GM19452 (cell line): ENCODE measurements at regions not wholly inside any gene's neighbourhood (a gene's known extent, or its start where the extent isn't known, plus 50 kb on each side); places are given as distances from the start of the nearest gene placed in this dataset.
"Not testable (repeated sequence)": the region's sequence is repeated elsewhere in the genome, so short reads cannot be mapped to it uniquely, and the experiment has no call there.

ENCODE experiments used
- ATAC-seq: cut with Tn5 transposase; IDR thresholded peaks from one replicate; pipeline ENCODE4 v1.9.1; 2021; ENCODE audit not compliant: unreplicated experiment

DNA sequence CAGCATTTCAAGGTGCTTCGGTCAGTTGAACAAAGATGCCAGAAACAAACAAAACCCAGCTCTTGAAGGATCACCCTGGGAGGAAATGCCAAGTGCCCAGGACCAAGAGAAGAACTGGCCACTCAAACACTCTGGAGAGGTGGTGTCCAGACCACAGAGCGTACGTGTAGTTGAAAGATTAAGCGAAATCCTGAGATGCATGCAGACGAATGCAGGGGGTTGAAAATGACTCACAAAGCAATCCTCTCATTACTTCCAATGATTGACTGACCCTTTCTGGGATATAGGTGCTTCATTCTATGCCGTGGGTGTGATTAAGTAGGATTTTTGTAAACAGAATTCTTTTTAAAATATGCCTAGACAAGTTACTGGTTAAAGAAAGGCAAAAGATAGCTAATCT is 71.5 kb upstream of the ATXN1 start:
- no peak for ATAC-seq

DNA sequence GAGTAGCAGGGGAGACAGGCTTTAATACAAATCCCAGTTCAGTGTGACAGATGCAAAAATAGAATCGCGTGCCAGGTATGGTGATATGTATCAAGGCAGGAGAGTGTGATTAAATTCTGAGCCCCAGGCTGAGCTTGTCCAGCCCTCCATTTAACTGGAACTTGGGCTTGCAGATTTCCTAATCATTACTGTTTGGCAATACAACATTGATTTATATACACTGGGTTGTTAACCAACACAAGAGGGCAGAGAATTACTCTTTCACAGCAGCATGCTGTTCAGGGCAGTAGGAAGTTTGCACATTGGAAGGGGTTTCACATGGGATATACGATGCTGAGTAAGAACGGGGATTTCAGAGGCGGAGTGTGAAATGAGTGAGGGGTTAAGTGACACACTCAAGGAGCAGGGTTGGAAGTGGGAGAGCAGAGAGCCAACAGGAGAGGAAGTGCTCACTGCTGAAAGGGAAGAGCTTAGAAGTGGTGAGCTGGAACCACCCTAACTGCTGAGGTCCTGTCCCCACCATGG is 70.8 kb upstream of the ATXN1 start:
- ATAC-seq = no peak

DNA sequence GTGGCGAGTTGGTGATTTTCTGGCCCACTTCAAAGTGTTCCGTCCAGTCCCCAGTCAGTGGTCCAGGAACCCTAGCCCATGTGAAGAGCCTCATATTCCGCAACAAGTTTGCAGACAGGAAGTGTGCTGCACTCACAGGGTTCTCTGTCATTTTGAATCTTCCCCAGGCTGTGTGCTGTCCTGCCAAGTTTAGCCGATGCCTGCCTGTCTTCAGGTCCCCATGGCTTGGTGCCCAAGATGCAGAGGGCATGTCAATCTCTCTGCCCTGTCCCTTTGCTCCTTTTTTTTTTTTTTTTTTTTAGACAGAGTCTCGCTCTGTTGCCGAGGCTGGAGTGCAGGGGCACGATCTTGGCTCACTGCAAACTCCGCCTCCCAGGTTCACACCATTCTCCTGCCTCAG is 69.9 kb upstream of the ATXN1 start:
- no peak for ATAC-seq

DNA sequence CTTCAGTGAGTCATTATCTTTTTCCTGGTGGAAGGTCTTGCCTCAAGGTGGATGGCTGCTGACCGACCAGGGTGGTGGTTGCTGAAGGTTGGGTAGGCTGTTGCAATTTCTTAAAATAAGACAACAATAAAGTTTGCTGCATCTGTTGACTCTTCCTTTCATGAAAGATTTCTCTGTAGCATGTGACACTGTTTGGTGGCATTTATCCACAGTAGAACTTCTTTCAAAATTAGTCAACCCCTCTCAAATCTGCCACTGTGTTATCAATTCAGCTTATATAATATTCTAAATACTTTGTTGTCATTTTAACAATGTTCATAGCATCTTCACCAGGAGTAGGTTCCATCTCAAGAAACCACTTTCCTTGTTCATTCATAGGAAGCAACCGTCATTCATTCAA is 66.8 kb upstream of the ATXN1 start:
- ATAC-seq = no peak

GRCh38 chr6:16827627-16828026 is 66.4 kb upstream of the ATXN1 start:
- no peak for ATAC-seq

- ATAC-seq = no peak
These were observed 64.5 kb upstream of the ATXN1 start for GRCh38 chr6:16825784-16826183.

DNA sequence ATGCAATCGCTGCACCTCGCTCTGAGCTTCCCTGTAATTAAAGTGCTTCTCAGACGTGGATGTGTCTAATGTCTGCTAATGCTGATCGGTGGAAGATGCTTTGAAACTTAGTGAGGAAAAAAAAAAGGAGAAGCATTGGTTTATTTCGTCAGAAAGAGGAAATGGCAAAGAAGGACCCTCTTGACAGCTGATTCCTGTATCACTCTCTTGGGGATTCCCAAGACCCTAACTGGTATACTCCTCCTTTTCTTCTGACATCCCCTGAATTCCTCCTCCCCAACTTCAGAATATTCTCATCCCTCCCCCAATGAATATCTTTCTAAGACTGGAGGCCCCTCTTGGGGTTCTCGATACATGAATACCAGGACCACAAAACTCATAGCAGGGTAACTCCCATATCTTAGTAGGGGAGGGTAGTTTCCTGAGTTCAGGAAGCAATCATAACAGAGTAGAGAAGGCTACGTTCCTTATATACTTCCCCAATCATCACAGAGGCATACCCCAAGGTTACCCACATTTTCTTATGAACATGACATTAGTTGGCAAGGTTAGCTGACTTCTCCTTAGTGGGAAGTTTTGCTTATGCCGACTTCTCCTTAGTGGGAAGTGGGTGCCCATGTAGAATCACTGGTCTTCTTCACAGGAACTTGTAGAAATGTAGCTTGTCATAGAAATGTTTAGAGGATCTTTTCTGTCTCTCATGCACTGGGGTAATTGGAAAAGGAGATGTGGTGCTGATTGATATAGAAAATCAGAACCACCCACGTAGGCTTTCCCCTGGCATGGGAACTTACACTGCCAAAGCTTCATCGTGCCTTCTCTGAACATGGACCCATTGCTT is 63.8 kb upstream of the ATXN1 start:
- ATAC-seq = no peak

DNA sequence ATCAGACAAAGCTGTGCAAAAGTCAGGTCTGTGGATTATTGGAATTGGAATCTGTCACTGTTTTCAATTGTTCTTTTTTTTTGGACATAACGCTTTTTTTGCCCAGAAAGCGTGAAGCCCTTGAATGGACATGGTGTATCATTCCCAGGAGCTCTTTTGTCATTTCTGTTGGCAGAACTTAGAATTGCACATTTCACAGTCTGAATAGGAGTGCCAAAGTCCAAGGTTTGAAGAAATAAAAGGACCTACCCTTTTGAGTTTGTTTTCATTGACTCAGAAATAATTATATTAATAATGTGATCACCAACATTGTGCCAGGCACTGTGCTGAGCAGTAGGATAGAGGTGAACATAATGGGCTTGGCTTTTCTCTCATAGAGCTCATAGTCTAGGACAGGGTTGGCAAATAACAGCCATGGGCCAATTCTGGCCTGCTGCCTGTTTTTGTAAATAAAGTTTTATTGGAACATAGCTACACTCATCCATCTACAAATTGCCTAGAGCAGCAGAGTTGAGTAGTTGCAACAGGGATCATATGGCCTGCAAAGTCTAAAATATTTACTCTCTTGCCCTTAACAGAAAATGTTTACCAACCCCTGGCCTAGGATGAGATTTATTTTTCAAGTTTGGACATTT is 62.6 kb upstream of the ATXN1 start:
- no peak for ATAC-seq

DNA sequence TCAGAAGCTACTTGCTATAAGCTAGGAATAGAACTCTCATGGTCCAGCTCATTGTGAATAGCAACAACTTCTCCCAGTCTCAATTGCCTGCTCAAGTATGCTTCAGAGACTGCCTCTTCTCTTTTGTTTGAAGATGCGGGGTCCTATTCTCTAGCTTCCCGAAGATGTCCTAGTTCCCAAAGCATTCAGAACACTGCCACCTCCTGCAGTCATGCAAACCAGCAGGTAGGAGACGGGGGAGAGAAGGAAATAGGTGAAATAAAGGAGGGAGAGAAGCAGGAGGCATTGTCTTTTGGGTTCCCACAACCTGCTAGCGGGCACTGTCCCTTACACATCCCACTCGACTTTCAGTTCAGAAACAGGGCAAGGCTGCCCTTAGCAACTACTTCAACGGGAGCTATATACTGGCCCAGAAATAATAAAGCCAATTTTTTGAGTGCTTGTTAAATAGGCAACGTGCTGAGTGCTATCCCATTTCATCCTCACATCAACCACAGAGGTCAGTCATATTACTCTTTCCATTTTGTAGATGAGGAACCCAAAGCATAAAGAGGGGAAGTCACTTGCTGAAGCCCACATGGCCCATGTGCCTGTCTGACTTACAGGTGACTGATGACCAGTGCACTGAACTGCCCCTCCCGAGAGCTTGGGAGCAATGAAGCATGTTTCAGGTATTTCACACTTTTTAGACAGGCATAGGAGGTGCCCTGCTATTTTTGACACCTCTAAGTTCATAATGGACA is 61.9 kb upstream of the ATXN1 start:
- no peak for ATAC-seq

DNA sequence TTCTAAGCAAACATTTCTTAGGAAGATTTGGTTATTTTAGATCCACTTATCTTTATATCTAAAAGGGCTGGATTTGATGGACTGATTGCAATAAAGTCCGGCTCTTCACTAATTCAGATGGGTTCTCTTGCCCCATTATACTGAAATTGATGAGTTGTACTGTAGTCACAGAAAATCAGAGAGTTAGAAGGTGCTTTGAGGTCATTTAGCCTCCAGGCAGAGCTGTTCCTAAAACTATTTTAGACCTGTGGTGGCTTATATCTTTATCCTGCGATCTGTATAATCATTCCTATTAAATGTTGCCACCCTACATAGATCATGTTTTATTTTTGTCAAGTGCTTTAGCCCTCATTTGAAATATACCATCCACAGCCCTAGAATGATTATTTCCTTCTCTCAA is 61.3 kb upstream of the ATXN1 start:
- no peak for ATAC-seq

DNA sequence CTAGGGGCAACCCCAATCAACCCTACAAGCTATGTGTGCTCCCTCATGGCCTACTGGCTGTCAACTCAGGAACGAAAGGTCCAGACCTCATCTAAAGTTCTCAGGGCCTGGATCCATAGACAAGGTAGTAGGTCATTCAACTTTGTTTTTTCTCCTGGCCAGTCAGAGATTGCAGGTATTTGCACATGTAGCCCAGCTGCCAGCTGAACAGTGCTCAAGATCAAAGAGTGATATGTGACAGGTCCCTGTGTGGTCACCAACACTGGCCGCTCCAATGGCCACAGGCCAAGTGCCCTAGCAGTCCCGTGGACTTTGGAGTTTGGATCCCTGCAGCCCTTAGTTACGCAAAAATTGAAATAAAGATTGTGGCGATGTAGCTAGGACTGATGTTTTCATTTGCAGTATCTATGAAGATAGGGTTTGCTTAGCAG is 60.6 kb upstream of the ATXN1 start:
- no peak for ATAC-seq

GRCh38 chr6:16820262-16820661 is 59.0 kb upstream of the ATXN1 start:
- not testable (repeated sequence) for ATAC-seq

GRCh38 chr6:16819752-16820151 is 58.5 kb upstream of the ATXN1 start:
- ATAC-seq = no peak

DNA sequence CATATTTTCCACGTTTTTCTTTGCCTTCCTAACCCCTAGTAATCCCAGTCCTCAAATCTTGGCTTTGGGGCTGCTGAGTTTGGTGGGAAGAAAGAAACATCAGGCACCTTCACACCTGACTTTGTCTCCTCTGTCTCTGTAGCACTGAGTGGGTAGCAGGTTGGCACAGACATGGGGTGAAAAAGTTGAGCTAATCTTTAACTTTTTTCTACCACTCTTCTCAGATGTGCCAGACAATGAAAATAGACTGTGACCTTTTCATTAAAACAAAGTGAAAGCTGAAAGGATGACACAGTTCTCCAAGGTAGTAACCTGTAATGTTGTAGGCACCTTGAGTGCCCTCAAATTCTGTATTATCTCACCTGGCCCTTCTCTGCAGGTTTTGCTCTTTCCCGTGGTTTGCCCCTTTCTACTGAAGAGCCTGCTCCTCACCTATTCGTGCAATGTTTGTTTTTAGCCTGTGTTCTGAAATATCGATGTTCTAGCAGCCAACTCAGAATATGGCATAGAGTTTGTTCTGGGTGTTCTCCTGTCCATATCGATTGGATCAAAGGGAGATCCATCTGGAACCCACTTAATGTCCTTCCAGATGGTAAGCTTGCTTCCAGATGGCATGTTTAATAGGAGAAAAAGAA is 57.8 kb upstream of the ATXN1 start:
- no peak for ATAC-seq

DNA sequence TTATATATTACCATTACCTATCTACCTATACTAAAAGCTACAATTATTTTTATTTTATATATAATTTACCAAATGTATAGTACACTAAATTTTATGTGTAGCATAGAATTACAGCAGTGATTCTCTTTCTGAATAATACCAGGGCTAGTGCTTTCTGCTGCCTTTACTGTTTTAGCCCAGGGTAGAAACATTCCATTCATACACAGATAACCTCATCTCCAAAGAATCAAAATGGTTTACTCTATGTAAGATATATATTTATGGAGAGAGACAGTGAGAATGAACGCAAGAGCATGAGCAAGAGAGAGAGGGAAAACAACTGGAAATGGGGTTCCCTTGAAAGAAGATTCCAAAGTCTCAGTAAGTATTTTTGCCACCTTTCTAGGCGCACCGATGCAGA is 56.3 kb upstream of the ATXN1 start:
- ATAC-seq = no peak

GRCh38 chr6:16816891-16817290 is 55.6 kb upstream of the ATXN1 start:
- no peak for ATAC-seq

DNA sequence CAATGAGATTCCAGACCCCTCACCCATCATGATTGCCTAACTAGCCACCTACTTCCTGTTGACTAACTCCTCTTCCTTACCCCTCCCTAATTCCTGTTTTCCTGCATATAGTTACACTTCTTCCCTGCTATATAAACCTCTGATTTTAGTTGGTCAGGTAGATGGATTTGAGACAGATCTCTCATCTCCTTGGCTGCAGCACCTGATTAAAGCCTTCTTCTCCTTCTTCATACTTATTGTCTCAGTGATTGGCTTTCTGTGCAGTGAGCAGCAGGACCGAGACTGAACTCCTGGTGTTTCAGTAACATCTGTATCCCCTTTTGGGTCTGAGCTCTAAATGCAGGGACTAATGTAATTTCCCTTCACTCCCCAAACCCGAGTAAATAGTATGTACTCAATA is 51.7 kb upstream of the ATXN1 start:
- no peak for ATAC-seq

GRCh38 chr6:16811277-16811979 is 50.2 kb upstream of the ATXN1 start:
- no peak for ATAC-seq
